Stomach smooth muscle (tissue), 2 donors: ENCODE measurements at regions not wholly inside any gene's neighbourhood (a gene's known extent, or its start where the extent isn't known, plus 50 kb on each side); places are given as distances from the start of the nearest gene placed in this dataset.
"Not testable (repeated sequence)": the region's sequence is repeated elsewhere in the genome, so short reads cannot be mapped to it uniquely, and the experiment has no call there.

ENCODE experiments used
- H3K27ac ChIP-seq: one replicate; pipeline ENCODE4 v1.7.0; 2013; ENCODE audit warnings: mild to moderate bottlenecking, low read length, inconsistent platforms
- H3K27me3 ChIP-seq, 2 donors: one replicate each; pipeline ENCODE4 v1.7.0; 2013; ENCODE audit warnings: low read length in 2 of 2; ENCODE audit not compliant: insufficient read depth in 2 of 2, control insufficient read depth in 1 of 2
- H3K36me3 ChIP-seq, 2 donors: one replicate each; pipeline ENCODE4 v1.7.0; 2013; ENCODE audit warnings: low read length in 2 of 2; ENCODE audit not compliant: control insufficient read depth in 2 of 2, insufficient read depth in 2 of 2
- H3K4me1 ChIP-seq: one replicate; pipeline ENCODE4 v1.7.0; 2013; ENCODE audit warnings: low read length; ENCODE audit not compliant: control insufficient read depth, insufficient read depth
- H3K4me3 ChIP-seq, 2 donors: one replicate each; pipeline ENCODE4 v1.7.0; 2013; ENCODE audit warnings: low read length in 2 of 2
- H3K9ac ChIP-seq, 2 donors: one replicate each; pipeline ENCODE4 v1.7.0; 2013; ENCODE audit warnings: low read length in 2 of 2, mild to moderate bottlenecking in 1 of 2
- H3K9me3 ChIP-seq, 2 donors: one replicate each; pipeline ENCODE4 v1.7.0; 2013; ENCODE audit warnings: low read length in 2 of 2; ENCODE audit not compliant: control insufficient read depth in 2 of 2
- donor health status: healthy.
- donor health status: Pancreatic carcinoma.

DNA sequence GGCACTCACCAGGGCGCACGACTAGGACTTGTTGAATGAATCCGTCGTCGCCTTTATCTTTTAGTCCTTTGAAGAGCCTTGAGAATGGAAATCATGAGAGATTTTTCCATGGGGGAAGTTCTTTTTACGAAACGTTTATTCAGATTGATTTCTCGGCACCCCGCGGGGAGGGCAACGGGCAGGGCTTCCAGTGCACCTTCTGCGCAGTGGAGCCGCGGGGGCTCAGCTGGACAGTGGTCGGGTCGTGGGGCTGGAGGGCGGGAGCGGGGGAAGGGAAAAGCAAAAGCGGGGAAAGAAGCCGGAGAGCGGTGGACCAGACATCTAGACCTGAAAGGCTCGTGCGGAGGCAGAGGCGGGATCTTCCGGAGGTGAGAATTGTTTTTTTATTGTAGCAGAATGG lies 50.6 kb upstream of the NBPF20 start:
- not testable (repeated sequence) for H3K4me1 ChIP-seq, H3K9ac ChIP-seq, H3K27me3 ChIP-seq, H3K36me3 ChIP-seq, H3K4me3 ChIP-seq, H3K27ac ChIP-seq, H3K9me3 ChIP-seq

DNA sequence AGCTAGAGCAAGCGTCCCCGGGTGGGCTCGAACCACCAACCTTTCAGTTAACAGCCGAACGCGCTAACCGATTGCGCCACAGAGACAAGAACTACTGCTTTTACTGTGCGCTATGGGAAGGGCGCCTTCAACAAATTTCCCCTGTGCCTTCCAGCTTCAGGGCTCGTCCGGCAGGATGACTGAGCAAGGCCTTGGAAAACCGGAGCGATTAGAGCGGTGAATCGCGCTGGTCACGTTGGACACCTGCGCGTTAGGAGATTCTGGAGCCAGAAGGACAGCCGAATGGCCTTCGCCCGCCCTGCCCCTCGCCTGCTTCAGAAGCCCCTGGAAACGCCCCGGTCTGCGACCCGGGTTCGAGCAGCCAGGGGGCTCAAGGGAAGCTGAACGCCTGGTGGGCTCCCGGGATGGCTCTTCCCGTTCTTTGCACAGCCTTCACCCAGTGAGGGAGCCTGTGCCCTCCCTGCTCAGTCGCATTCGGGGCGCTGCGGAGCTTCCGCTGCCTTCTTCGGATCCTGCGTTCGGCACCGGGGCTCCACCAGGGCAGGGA lies 50.0 kb upstream of the NBPF20 start:
- not testable (repeated sequence) for H3K9ac ChIP-seq, H3K27me3 ChIP-seq, H3K4me1 ChIP-seq, H3K9me3 ChIP-seq, H3K36me3 ChIP-seq, H3K27ac ChIP-seq, H3K4me3 ChIP-seq
